Ascending aorta (tissue), 2 donors: ENCODE measurements at regions not wholly inside any gene's neighbourhood (a gene's known extent, or its start where the extent isn't known, plus 50 kb on each side); places are given as distances from the start of the nearest gene placed in this dataset.

ENCODE experiments used
- DNase-seq, 2 donors: peaks; one replicate each; pipeline ENCODE4 v3.0.0-alpha.2; 2019; ENCODE audit warnings: low spot score in 2 of 2
- H3K27ac ChIP-seq, 2 donors: fragments of 200-600 bp; sonication (generic); one replicate each; pipeline ENCODE4 v1.5.1; 2016 to 2017; ENCODE audit warnings: mild to moderate bottlenecking in 1 of 2
- H3K27me3 ChIP-seq: fragments of 200-600 bp; sonication (generic); one replicate; pipeline ENCODE4 v1.5.1; 2017
- H3K36me3 ChIP-seq, 2 donors: fragments of 200-600 bp; sonication (generic); one replicate each; pipeline ENCODE4 v1.5.1; 2016
- H3K4me1 ChIP-seq, 2 donors: fragments of 200-600 bp; sonication (generic); one replicate each; pipeline ENCODE4 v1.5.1; 2016 to 2017; ENCODE audit warnings: mild to moderate bottlenecking in 1 of 2
- H3K4me3 ChIP-seq, 2 donors: fragments of 200-600 bp; sonication (generic); one replicate each; pipeline ENCODE4 v1.5.1; 2016 to 2017; ENCODE audit warnings: mild to moderate bottlenecking in 1 of 2
- H3K9me3 ChIP-seq, 2 donors: fragments of 200-600 bp; sonication (generic); one replicate each; pipeline ENCODE4 v1.5.1; 2016
- CTCF ChIP-seq, 3 experiments: fragments of 200-600 bp in 2 of 3; fragments of 450-650 bp in 1 of 3; sonication (generic) in 2 of 3; IDR thresholded peaks; one replicate each; pipeline ENCODE4 v1.5.1; 2016 to 2019; ENCODE audit warnings: antibody characterized with exemption in 3 of 3, mild to moderate bottlenecking in 1 of 3, moderate library complexity in 1 of 3
- intact Hi-C: fragments of 100-400 bp; cut with DNase I; formaldehyde crosslinking; loops from one replicate; pipeline ENCODE4 v1.15.1; 2023

- H3K4me3 ChIP-seq = no peak overlapping the region
- no peaks in the 10 kb centered on the region for H3K36me3 ChIP-seq
- TF ChIP-seq CTCF (IDR thresholded peaks at IDR 0.05) = no peak
- no peak overlapping the region for H3K27ac ChIP-seq
- no peaks in the 10 kb centered on the region for H3K9me3 ChIP-seq
- H3K4me1 ChIP-seq = no peaks in the 10 kb centered on the region
- intact Hi-C loops = no loop called here
- H3K27me3 ChIP-seq = no peaks in the 10 kb centered on the region
- DNase-seq = no peak
Measured at GRCh38 chr2:16050908-16051489, 110.6 kb downstream of the MYCN start.

- H3K27me3 ChIP-seq = no peaks in the 10 kb centered on the region
- no peaks in the 10 kb centered on the region for H3K4me1 ChIP-seq
- no peak for DNase-seq
- H3K9me3 ChIP-seq = no peaks in the 10 kb centered on the region
- no peak overlapping the region for H3K27ac ChIP-seq
- no peaks in the 10 kb centered on the region for H3K36me3 ChIP-seq
- TF ChIP-seq CTCF (IDR thresholded peaks at IDR 0.05) = no peak
- intact Hi-C loops = no loop called here
- H3K4me3 ChIP-seq = no peak overlapping the region
Measured at GRCh38 chr2:16050261-16050907, 110.0 kb downstream of the MYCN start.

- Histone ChIP-seq H3K27ac (no peak overlapping the region), H3K27me3 (no peaks in the 10 kb centered on the region), H3K36me3 (no peaks in the 10 kb centered on the region), H3K4me3 (no peak overlapping the region), H3K9me3 (no peaks in the 10 kb centered on the region), H3K4me1 (no peaks in the 10 kb centered on the region)
- TF ChIP-seq CTCF (IDR thresholded peaks at IDR 0.05) = no peak
- intact Hi-C loops = no loop called here
- no peak for DNase-seq
Measured at GRCh38 chr2:16049406-16049805, 109.1 kb downstream of the MYCN start.

GRCh38 chr2:16048466-16048865, 108.1 kb downstream of the MYCN start:
- H3K36me3 ChIP-seq = no peaks in the 10 kb centered on the region
- H3K4me3 ChIP-seq = no peak overlapping the region
- no peak for TF ChIP-seq CTCF (IDR thresholded peaks at IDR 0.05)
- H3K4me1 ChIP-seq = no peaks in the 10 kb centered on the region
- no peak for DNase-seq
- intact Hi-C loops = no loop called here
- no peaks in the 10 kb centered on the region for H3K27me3 ChIP-seq
- no peaks in the 10 kb centered on the region for H3K9me3 ChIP-seq
- no peak overlapping the region for H3K27ac ChIP-seq

GRCh38 chr2:16047701-16048100, 107.4 kb downstream of the MYCN start:
- Histone ChIP-seq H3K9me3 (no peaks in the 10 kb centered on the region), H3K4me1 (no peaks in the 10 kb centered on the region), H3K36me3 (no peaks in the 10 kb centered on the region), H3K27me3 (no peaks in the 10 kb centered on the region), H3K27ac (no peak overlapping the region), H3K4me3 (no peak overlapping the region)
- intact Hi-C loops = no loop called here
- no peak for TF ChIP-seq CTCF (IDR thresholded peaks at IDR 0.05)
- no peak for DNase-seq
